C4-2B (cell line): ENCODE measurements at regions not wholly inside any gene's neighbourhood (a gene's known extent, or its start where the extent isn't known, plus 50 kb on each side); places are given as distances from the start of the nearest gene placed in this dataset.

Experiments used
- ZFX ChIP-seq: fragments of 450-650 bp; IDR thresholded peaks from 2 replicates; pipeline ENCODE4 v1.6.1; 2017
- TF ChIP-seq, protein P1 (sequence below): fragments of 450-650 bp; conservative IDR thresholded peaks from 2 replicates; pipeline ENCODE4 v1.5.1; 2017; ENCODE audit warnings: mild to moderate bottlenecking

DNA sequence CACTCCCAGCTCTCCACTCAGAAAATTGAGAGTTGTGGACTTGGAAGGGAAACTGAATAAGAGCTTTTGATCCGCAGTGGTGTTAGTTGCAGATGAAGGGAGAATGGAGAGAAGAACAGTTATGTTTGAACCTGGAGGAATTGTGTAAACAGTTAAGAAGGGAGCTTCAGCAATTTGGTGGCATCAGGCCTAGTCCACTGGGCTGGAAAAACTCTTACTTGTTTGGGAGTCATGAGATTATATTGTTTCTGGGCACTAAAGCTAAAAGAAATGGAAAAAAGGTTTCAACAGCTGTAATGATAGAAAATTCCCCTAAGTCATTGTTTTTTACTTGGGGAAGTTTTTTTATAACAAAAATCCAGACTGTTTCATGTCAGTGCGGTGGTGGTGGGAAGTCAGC is 256.1 kb upstream of the C1orf87 start:
- TF ChIP-seq, protein P1, sequence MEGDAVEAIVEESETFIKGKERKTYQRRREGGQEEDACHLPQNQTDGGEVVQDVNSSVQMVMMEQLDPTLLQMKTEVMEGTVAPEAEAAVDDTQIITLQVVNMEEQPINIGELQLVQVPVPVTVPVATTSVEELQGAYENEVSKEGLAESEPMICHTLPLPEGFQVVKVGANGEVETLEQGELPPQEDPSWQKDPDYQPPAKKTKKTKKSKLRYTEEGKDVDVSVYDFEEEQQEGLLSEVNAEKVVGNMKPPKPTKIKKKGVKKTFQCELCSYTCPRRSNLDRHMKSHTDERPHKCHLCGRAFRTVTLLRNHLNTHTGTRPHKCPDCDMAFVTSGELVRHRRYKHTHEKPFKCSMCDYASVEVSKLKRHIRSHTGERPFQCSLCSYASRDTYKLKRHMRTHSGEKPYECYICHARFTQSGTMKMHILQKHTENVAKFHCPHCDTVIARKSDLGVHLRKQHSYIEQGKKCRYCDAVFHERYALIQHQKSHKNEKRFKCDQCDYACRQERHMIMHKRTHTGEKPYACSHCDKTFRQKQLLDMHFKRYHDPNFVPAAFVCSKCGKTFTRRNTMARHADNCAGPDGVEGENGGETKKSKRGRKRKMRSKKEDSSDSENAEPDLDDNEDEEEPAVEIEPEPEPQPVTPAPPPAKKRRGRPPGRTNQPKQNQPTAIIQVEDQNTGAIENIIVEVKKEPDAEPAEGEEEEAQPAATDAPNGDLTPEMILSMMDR, result no peak
- no peak for TF ChIP-seq ZFX
